ENCODE measurements at regions not wholly inside any gene's neighbourhood (a gene's known extent, or its start where the extent isn't known, plus 50 kb on each side); places are given as distances from the start of the nearest gene placed in this dataset.

- H3K4me3 ChIP-seq (ENCODE audit: low read depth, low read length, poor library complexity, severe bottlenecking) = no peak overlapping the region
- H2AFZ ChIP-seq (ENCODE audit: low read length) = no peak overlapping the region
- H3K36me3 ChIP-seq (ENCODE audit: insufficient read depth, low read length) = no peaks in the 10 kb centered on the region
- no peaks in the 10 kb centered on the region for H3K4me1 ChIP-seq (ENCODE audit: insufficient read depth, low read length, severe bottlenecking)
- no peaks in the 10 kb centered on the region for H3F3A ChIP-seq (ENCODE audit: insufficient read depth, low read length)
- no peaks in the 10 kb centered on the region for H3K27me3 ChIP-seq (ENCODE audit: insufficient read depth, low read length)
- H3K9me2 ChIP-seq (ENCODE audit: low read depth, low read length) = no peaks in the 10 kb centered on the region
- H3K27ac ChIP-seq (ENCODE audit: low read depth, low read length, poor library complexity, severe bottlenecking) = no peak overlapping the region
- H3K79me2 ChIP-seq (ENCODE audit: insufficient read depth, low read length) = no peaks in the 10 kb centered on the region
- no peaks in the 10 kb centered on the region for H4K20me1 ChIP-seq (ENCODE audit: insufficient read depth, low read length)
- no peak overlapping the region for H3K9ac ChIP-seq (ENCODE audit: low read length)
- TF ChIP-seq CTCF (IDR thresholded peaks at IDR 0.05; ENCODE audit: low read length) (no peak), EZH2 (IDR thresholded peaks at IDR 0.05; ENCODE audit: borderline replicate concordance, low read length) (no peak)
- no peak overlapping the region for H3K4me2 ChIP-seq (ENCODE audit: low read length)
- no peaks in the 10 kb centered on the region for H3K9me3 ChIP-seq (ENCODE audit: low read length)
Observed at GRCh38 chr12:46617167-46617566, 208.6 kb downstream of the SLC38A4 start.

- TF ChIP-seq EZH2 (IDR thresholded peaks at IDR 0.05; ENCODE audit: borderline replicate concordance, low read length) = no peak
- TF ChIP-seq CTCF (IDR thresholded peaks at IDR 0.05; ENCODE audit: low read length) = no peak
Observed at GRCh38 chr12:46610754-46611153, 215.0 kb downstream of the SLC38A4 start.

GRCh38 chr12:46609674-46610073 lies 216.1 kb downstream of the SLC38A4 start:
- H2AFZ ChIP-seq (ENCODE audit: low read length) = no peak overlapping the region
- no peaks in the 10 kb centered on the region for H3K36me3 ChIP-seq (ENCODE audit: insufficient read depth, low read length)
- H3K79me2 ChIP-seq (ENCODE audit: insufficient read depth, low read length) = no peaks in the 10 kb centered on the region
- no peaks in the 10 kb centered on the region for H3K27me3 ChIP-seq (ENCODE audit: insufficient read depth, low read length)
- H3K9ac ChIP-seq (ENCODE audit: low read length) = no peak overlapping the region
- no peaks in the 10 kb centered on the region for H3K4me1 ChIP-seq (ENCODE audit: insufficient read depth, low read length, severe bottlenecking)
- no peaks in the 10 kb centered on the region for H3K9me2 ChIP-seq (ENCODE audit: low read depth, low read length)
- no peak overlapping the region for H3K4me2 ChIP-seq (ENCODE audit: low read length)
- no peak for TF ChIP-seq CTCF (IDR thresholded peaks at IDR 0.05; ENCODE audit: low read length)
- no peak for TF ChIP-seq EZH2 (IDR thresholded peaks at IDR 0.05; ENCODE audit: borderline replicate concordance, low read length)
- H3K27ac ChIP-seq (ENCODE audit: low read depth, low read length, poor library complexity, severe bottlenecking) = no peak overlapping the region
- no peaks in the 10 kb centered on the region for H3K9me3 ChIP-seq (ENCODE audit: low read length)
- no peaks in the 10 kb centered on the region for H4K20me1 ChIP-seq (ENCODE audit: insufficient read depth, low read length)
- H3F3A ChIP-seq (ENCODE audit: insufficient read depth, low read length) = no peaks in the 10 kb centered on the region
- no peak overlapping the region for H3K4me3 ChIP-seq (ENCODE audit: low read depth, low read length, poor library complexity, severe bottlenecking)

More at GRCh38 chr12:46610754-46611153, 215.0 kb downstream of the SLC38A4 start:
- H4K20me1 ChIP-seq (ENCODE audit: insufficient read depth, low read length) = no peaks in the 10 kb centered on the region
- H3F3A ChIP-seq (ENCODE audit: insufficient read depth, low read length) = no peaks in the 10 kb centered on the region
- H3K4me3 ChIP-seq (ENCODE audit: low read depth, low read length, poor library complexity, severe bottlenecking) = no peak overlapping the region
- H3K9ac ChIP-seq (ENCODE audit: low read length) = no peak overlapping the region
- no peaks in the 10 kb centered on the region for H3K79me2 ChIP-seq (ENCODE audit: insufficient read depth, low read length)
- H3K27me3 ChIP-seq (ENCODE audit: insufficient read depth, low read length) = no peaks in the 10 kb centered on the region
- H2AFZ ChIP-seq (ENCODE audit: low read length) = no peak overlapping the region
- H3K36me3 ChIP-seq (ENCODE audit: insufficient read depth, low read length) = no peaks in the 10 kb centered on the region
- H3K4me2 ChIP-seq (ENCODE audit: low read length) = no peak overlapping the region
- H3K9me3 ChIP-seq (ENCODE audit: low read length) = no peaks in the 10 kb centered on the region
- no peaks in the 10 kb centered on the region for H3K4me1 ChIP-seq (ENCODE audit: insufficient read depth, low read length, severe bottlenecking)
- no peaks in the 10 kb centered on the region for H3K9me2 ChIP-seq (ENCODE audit: low read depth, low read length)
- H3K27ac ChIP-seq (ENCODE audit: low read depth, low read length, poor library complexity, severe bottlenecking) = no peak overlapping the region
